Spleen (tissue), 11 donors: ENCODE measurements at regions not wholly inside any gene's neighbourhood (a gene's known extent, or its start where the extent isn't known, plus 50 kb on each side); places are given as distances from the start of the nearest gene placed in this dataset.
A peak's percentile ranks its signal among the peaks of the same experiment; 100 is the strongest.

Experiments
- DNase-seq: peaks from one replicate; pipeline ENCODE4 v3.0.0-alpha.2; 2020
- H3K27ac ChIP-seq, 8 donors: fragments of 200-600 bp; sonication (generic) in 7 of 8; 1 replicate in 4 of 8; 2 replicates in 4 of 8; pipeline versions ENCODE4 v1.5.0 to v1.8.0; 2016 to 2021; ENCODE audit warnings: inconsistent platforms in 4 of 8, mild to moderate bottlenecking in 4 of 8, moderate library complexity in 1 of 8
- H3K27me3 ChIP-seq, 7 donors: fragments of 200-600 bp; sonication (generic) in 6 of 7; replicated peaks in 1 of 7; 1 replicate in 4 of 7; 2 replicates in 3 of 7; pipeline versions ENCODE4 v1.5.0 to v1.8.0; 2016 to 2021; ENCODE audit warnings: inconsistent platforms in 3 of 7, mild to moderate bottlenecking in 1 of 7
- H3K36me3 ChIP-seq, 6 donors: fragments of 200-600 bp; sonication (generic) in 5 of 6; 1 replicate in 4 of 6; 2 replicates in 2 of 6; pipeline versions ENCODE4 v1.5.0 to v1.8.0; 2016 to 2021; ENCODE audit warnings: inconsistent platforms in 2 of 6
- H3K4me1 ChIP-seq, 6 donors: fragments of 200-600 bp; sonication (generic) in 5 of 6; 1 replicate in 3 of 6; 2 replicates in 3 of 6; pipeline versions ENCODE4 v1.5.0 to v1.8.0; 2016 to 2021; ENCODE audit warnings: inconsistent platforms in 3 of 6
- H3K4me3 ChIP-seq, 8 donors: fragments of 200-600 bp; sonication (generic) in 7 of 8; 1 replicate in 4 of 8; 2 replicates in 4 of 8; pipeline versions ENCODE4 v1.5.0 to v1.8.0; 2016 to 2021; ENCODE audit warnings: inconsistent platforms in 4 of 8, mild to moderate bottlenecking in 4 of 8, moderate library complexity in 2 of 8
- H3K9me3 ChIP-seq, 8 donors: fragments of 200-600 bp; sonication (generic) in 7 of 8; 1 replicate in 4 of 8; 2 replicates in 4 of 8; pipeline versions ENCODE4 v1.5.0 to v1.8.0; 2016 to 2021; ENCODE audit warnings: inconsistent platforms in 4 of 8
- CTCF ChIP-seq, 11 experiments: fragments of 200-600 bp in 7 of 11; fragments of 450-650 bp in 4 of 11; sonication (generic) in 4 of 11; IDR thresholded peaks in 8 of 11; conservative IDR thresholded peaks in 3 of 11; 1 replicate in 7 of 11; 2 replicates in 4 of 11; pipeline versions ENCODE4 v1.4.0 to v1.8.0; 2016 to 2021; ENCODE audit warnings: antibody characterized with exemption in 11 of 11, inconsistent platforms in 4 of 11, mild to moderate bottlenecking in 1 of 11
- POLR2A ChIP-seq, 3 donors: fragments of 450-650 bp; IDR thresholded peaks; one replicate each; pipeline ENCODE4 v1.5.1; 2017; ENCODE audit warnings: antibody characterized with exemption in 3 of 3, mild to moderate bottlenecking in 1 of 3
- POLR2AphosphoS5 ChIP-seq, 3 donors: sonication (generic); formaldehyde crosslinking; IDR thresholded peaks; one replicate each; pipeline ENCODE4 v1.5.1; 2017; ENCODE audit warnings: antibody characterized with exemption in 3 of 3
- WGBS, 5 donors: extraction: QIAGEN DNeasy Blood & Tissue Kit in 3 of 5; methylation state at CpG; one replicate each; pipeline versions ENCODE4 v1.1.5 to v1.1.7; 2013 to 2018; 5-methylcytosine and 5-hydroxymethylcytosine counted together
- intact Hi-C: fragments of 100-400 bp; cut with DNase I; formaldehyde crosslinking; loops from one replicate; pipeline ENCODE4 v1.15.0; 2023; ENCODE audit warnings: low total_unique reads
- donor health status: healthy with polysubstance abuse.
- donor health status: DM: no; HTN: no; CAD: no; lungs with moderate emphysema.
- donor health status: DM: no; HTN: no; CAD: no.
- donor health status: Bipolar disorder and iron deficiency.
- donor health status: healthy.
- donor health status: DM: no; HTN: no; CAD: no.
- donor health status: DM: yes; HTN: yes; CAD: no.

- no peak overlapping the region for H3K27ac ChIP-seq
- WGBS, 5 donors, result 82 to 92% (median 91%) methylated on average over 6 of the region's 6 CpGs
- no peaks in the 10 kb centered on the region for H3K36me3 ChIP-seq
- no peak for DNase-seq
- H3K9me3 ChIP-seq, result no peaks in the 10 kb centered on the region
- intact Hi-C loops, result no loop called here
- peaks cover 0 to 4% (median 0%) of the 10 kb centered on the region in 6 donors for H3K4me1 ChIP-seq
- no peak for TF ChIP-seq CTCF (IDR thresholded peaks at IDR 0.05 in 8 of 11, conservative IDR thresholded peaks at IDR 0.05 in 3 of 11)
- TF ChIP-seq POLR2AphosphoS5 (IDR thresholded peaks at IDR 0.05), result no peak
- no peak for TF ChIP-seq POLR2A (IDR thresholded peaks at IDR 0.05)
- H3K27me3 ChIP-seq, result no peaks in the 10 kb centered on the region
- no peak overlapping the region for H3K4me3 ChIP-seq
These were observed 176.0 kb upstream of the FREM1 start for GRCh38 chr9:15086156-15086763.

- intact Hi-C loops, result no loop called here
- H3K9me3 ChIP-seq, result no peaks in the 10 kb centered on the region
- H3K4me1 ChIP-seq, result peaks cover 0 to 4% (median 0%) of the 10 kb centered on the region in 6 donors
- H3K27me3 ChIP-seq, result no peaks in the 10 kb centered on the region
- 65 to 80% (median 65%) methylated on average over 4 of the region's 4 CpGs for WGBS, 5 donors
- H3K36me3 ChIP-seq, result no peaks in the 10 kb centered on the region
- no peak for TF ChIP-seq CTCF (IDR thresholded peaks at IDR 0.05 in 8 of 11, conservative IDR thresholded peaks at IDR 0.05 in 3 of 11)
- peak overlapping the region in 2 of 8 donors; percentile 0 to 22 for H3K27ac ChIP-seq
- no peak for DNase-seq
- H3K4me3 ChIP-seq, result no peak overlapping the region
These were observed 171.0 kb upstream of the FREM1 start for GRCh38 chr9:15081021-15081753.

GRCh38 chr9:15080401-15080800, 170.2 kb upstream of the FREM1 start:
- Histone ChIP-seq H3K27ac (no peak overlapping the region), H3K4me3 (no peak overlapping the region), H3K9me3 (no peaks in the 10 kb centered on the region), H3K27me3 (no peaks in the 10 kb centered on the region), H3K36me3 (no peaks in the 10 kb centered on the region), H3K4me1 (peaks cover 0 to 4% (median 0%) of the 10 kb centered on the region in 6 donors)
- no peak for DNase-seq
- intact Hi-C loops, result no loop called here
- 58 to 90% (median 76%) methylated on average over 2 to 3 of the region's 3 CpGs for WGBS, 5 donors
- no peak for TF ChIP-seq POLR2A (IDR thresholded peaks at IDR 0.05)
- TF ChIP-seq CTCF (IDR thresholded peaks at IDR 0.05 in 8 of 11, conservative IDR thresholded peaks at IDR 0.05 in 3 of 11), result no peak

- intact Hi-C loops, result no loop called here
- DNase-seq, result no peak
- peaks cover 0 to 4% (median 0%) of the 10 kb centered on the region in 8 donors for H3K9me3 ChIP-seq
- H3K4me1 ChIP-seq, result peaks cover 0 to 4% (median 0%) of the 10 kb centered on the region in 6 donors
- H3K36me3 ChIP-seq, result no peaks in the 10 kb centered on the region
- H3K27ac ChIP-seq, result no peak overlapping the region
- 66 to 82% (median 70%) methylated on average over 3 of the region's 3 CpGs for WGBS, 5 donors
- H3K27me3 ChIP-seq, result no peaks in the 10 kb centered on the region
- H3K4me3 ChIP-seq, result no peak overlapping the region
- TF ChIP-seq CTCF (IDR thresholded peaks at IDR 0.05 in 8 of 11, conservative IDR thresholded peaks at IDR 0.05 in 3 of 11), result no peak
- no peak for TF ChIP-seq POLR2A (IDR thresholded peaks at IDR 0.05)
- TF ChIP-seq POLR2AphosphoS5 (IDR thresholded peaks at IDR 0.05), result no peak
These were observed 169.8 kb upstream of the FREM1 start for GRCh38 chr9:15079989-15080388.
